HG02798 (cell line): ENCODE measurements at regions not wholly inside any gene's neighbourhood (a gene's known extent, or its start where the extent isn't known, plus 50 kb on each side); places are given as distances from the start of the nearest gene placed in this dataset.
"Not testable (repeated sequence)": the region's sequence is repeated elsewhere in the genome, so short reads cannot be mapped to it uniquely, and the experiment has no call there.

Source experiments
- ATAC-seq: cut with Tn5 transposase; IDR thresholded peaks from one replicate; pipeline ENCODE4 v1.9.1; 2021; ENCODE audit warnings: mild to moderate bottlenecking; ENCODE audit not compliant: unreplicated experiment, poor library complexity

GRCh38 chr5:33195431-33196165, 245.2 kb upstream of the TARS1 start:
- ATAC-seq = no peak

DNA sequence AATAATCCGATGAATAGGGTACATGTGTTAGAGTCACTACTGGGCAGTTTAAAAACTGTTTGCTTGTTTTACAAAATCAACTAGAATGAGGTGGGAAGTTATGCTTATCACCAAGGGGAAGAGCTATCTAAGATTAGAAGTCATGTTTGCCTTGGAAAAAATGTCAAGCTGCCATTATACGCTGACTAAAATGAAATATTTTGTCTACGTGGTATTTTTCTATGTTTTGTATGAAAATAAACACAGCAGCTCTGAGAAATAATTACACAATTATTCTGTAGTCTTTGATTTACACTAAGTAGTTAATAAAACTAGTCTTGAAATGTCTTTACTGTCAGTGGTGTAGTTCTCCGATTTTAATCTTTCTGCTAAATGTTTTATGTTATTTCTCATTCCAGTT, 241.9 kb upstream of the TARS1 start:
- no peak for ATAC-seq

- ATAC-seq = no peak
These were observed 236.8 kb upstream of the TARS1 start for GRCh38 chr5:33203931-33204330.

DNA sequence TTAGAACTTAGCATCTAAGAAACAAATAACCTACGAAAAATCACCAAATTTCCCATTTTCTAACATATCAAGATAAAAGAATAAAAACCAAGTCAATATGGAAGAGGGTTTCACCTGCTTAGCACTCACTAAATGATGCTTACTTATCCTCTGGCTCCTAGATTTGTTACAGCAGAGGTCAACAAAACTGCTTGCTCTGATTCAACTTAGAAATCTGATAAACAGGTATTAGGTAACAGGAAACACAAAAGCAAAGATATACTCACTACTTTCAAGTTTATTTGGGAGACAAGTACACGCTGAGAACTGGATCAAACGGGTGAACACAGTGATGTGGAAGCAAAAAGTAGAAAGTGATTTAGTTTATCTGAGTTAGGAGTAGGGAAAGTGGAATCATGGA, 235.7 kb upstream of the TARS1 start:
- no peak for ATAC-seq

DNA sequence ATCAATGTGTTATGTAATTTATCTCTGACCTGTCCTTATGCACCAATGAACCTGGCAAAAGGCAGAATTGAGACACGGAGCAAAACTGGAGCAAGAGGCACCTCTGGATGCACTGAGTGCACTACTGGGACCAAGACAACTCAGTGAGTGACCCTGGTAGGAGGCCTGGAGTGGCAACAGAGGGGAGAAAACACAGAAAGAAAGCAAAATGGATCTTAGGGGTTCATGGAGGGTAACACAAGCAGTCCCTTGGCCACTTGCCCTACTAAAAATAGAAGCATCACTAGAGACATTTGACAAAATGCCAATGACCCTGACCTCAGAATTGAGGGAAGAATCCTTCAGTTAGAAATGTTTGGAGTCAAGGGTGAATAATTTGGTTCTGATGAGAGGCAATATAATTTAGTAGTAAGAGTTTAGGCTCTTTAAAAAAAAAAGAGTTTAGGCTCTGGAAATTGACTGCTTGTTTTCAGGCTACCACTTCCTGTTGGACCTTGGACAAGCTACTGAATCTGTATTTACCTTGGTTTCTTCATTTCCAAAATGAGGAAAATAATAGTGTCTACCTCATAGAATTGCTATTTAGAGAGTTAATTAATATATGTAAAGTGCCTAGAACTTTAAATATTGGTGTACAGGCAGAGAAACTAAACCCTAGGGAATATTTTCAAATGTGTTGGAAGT, 234.9 kb upstream of the TARS1 start:
- ATAC-seq = no peak

- ATAC-seq = no peak
These were observed 233.7 kb upstream of the TARS1 start for GRCh38 chr5:33206962-33207506.

DNA sequence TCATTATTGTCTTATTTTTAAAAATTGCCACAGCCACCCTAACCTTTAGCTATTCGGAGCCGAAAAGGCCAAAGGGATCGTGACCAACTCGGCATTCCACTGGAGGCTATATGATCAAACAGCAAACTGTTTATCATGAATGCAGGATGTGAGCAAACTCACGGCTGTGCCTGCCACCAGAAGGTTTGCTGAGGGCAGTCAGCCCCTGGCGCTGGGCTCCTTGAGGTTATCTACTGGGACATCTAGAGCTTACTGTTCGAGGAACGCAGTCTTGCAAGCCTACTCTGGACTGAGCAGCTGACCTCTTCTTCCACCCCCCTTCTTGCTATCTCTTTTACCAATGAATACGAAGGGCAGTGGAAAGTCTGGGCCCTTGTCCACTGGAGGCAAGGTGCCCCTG, 231.5 kb upstream of the TARS1 start:
- ATAC-seq = no peak

GRCh38 chr5:33210221-33210620, 230.5 kb upstream of the TARS1 start:
- ATAC-seq = not testable (repeated sequence)

DNA sequence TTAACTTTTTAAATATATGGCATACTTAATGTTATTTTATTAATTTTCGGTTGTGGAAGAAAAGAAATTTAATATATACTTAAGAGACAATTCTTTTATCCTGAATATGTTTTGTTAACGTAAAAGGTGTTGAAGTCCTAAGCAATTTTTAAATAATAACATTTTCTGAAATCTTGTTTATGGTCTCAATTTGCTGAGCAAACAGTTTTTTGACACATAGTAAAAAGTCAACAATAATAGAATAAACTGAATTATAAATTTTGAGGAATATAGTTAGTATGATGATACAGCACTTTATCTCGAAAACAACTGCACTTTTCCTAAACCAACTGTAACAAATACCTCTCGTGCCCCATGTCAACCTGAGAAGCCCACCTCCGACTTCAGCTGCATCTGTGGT, 229.8 kb upstream of the TARS1 start:
- ATAC-seq = no peak

- no peak for ATAC-seq
These were observed 228.3 kb upstream of the TARS1 start for GRCh38 chr5:33212439-33212838.

GRCh38 chr5:33212900-33213299, 227.9 kb upstream of the TARS1 start:
- no peak for ATAC-seq

DNA sequence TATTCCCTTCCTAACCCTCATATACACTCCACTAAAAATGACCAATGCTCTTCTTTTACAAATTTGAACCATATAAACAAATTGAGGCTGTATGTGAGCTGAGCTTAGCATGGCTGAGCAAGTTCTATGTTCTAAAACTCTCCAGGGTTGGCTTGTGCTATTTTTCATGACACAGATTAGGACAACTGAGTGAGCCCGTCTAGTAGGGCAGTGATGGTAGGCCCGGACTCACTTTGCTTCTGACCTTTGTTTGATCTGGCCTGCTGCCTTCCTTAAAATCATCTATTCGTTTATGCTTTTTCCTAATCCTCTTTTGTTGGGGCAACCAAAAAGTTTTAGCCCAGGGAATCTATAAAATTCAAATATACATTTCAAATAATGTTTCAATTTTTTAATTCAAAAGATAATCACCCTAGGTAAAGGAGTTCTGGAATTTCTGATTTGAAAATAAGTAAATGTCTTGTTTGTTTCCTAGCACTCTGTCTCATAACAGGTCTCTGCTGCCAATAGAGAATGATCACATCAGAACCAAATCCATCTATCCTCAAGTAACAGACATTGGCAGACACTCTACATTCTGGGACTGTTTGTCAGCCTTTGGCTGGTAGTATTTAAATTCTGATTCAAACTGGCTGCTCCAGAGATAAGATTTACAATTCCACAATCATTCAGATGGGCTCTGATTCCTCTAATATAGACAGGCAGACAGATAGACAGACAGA, 217.0 kb upstream of the TARS1 start:
- ATAC-seq = no peak

GRCh38 chr5:33224285-33224961, 216.3 kb upstream of the TARS1 start:
- ATAC-seq = no peak

DNA sequence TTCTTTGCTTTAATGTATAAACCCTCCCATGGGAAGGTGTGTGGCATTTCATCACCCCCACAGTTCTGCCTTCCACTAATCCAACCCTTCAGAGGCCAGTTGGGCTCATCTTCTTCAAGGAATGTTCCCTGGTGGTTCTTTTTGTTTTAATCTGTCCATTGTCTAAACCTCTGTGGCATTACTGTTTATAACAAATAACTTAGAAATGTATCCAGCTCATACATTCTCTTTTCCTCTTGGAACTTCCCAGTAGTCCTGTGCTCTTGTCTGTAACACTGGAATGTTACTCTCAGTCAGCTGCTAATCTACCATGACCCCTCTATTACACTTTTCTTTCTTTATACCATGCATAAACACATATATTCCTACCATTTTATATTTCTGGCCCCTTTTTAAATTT, 213.5 kb upstream of the TARS1 start:
- no peak for ATAC-seq

DNA sequence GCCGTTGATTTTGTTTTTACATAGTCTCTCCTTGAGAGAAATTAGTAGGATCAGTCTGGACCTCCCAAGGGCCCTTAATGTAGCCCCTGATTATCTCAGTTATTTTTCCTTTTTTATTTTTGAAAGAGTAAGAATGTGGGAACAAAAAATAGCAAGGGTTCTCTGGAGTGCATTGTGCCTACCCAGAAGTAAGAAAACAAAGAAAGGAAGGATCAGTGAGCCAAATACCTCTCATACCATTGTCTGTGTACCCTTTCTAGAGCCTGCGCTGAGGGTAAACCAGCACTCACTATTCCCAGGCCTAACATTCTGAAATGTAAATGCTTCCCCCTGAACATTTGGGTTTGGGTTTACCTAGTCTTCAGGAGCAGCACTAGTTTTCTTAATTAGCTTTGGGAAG, 213.0 kb upstream of the TARS1 start:
- ATAC-seq = no peak

DNA sequence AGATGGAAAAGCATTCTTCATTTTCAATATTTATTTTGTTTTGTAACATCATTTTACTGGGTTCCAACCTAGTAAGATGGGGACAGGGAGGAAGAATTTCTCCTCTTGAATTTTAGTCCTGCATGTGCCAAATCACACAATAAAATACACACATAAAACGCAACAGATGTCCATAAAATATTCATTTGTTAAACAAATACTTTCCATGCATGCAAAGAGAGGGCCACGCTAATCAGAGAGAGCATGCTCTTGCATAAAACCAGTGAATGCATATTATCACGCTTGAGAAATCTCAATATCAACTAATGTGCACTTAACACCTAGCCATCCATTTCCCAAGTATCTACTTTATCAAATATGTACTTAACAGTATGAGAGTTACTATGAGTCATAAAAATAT, 212.6 kb upstream of the TARS1 start:
- no peak for ATAC-seq

DNA sequence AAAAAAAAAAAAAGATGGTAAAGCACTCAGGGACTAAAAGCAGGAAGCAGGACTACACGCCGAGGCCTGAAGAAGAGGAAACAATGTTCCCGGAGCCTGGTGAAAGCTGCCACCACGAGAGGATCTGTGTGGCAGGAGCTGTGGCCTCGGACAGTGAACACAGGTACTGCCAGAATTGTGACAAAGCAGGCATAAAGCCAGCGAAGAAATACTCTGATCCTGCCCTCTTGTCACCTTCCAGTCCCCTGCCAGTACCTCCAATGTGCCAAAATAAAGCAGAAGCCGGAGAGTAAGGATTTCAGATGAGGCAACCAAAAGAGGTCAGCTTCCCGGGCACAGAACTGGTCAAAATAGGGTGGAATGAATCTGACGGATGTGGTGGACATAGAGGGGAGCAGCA, 211.5 kb upstream of the TARS1 start:
- ATAC-seq = no peak

DNA sequence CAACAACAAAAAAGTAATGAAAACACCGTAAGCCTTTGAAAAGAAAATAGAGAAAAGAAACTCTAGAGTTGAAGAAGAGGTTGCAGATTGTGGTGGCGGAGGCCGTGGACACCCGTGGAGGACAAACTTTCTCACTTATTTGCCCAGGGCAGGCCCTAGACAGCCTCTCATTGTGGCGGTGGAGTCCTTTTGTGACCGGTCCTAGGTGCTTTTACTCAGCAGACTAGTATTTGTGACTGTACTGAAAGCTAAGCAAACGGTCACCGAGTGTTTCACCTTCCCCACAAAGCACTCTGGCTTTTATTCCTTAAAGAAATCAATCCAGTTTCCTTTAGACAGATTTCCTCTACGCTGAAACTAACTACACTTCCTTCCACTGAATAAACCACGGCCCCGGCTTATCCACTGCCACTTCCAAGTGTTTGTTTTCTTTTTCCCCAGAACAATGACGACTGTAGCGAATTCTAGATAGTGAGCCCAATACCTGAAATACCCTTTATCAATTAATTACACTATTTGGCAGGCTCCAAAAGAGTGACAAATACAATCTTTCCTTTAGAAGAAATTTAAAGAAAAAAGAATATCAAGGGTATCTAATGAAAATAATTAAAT, 210.2 kb upstream of the TARS1 start:
- ATAC-seq = no peak

GRCh38 chr5:33231214-33231710, 209.5 kb upstream of the TARS1 start:
- ATAC-seq = no peak

GRCh38 chr5:33231935-33232334, 208.8 kb upstream of the TARS1 start:
- no peak for ATAC-seq
